GM21360 (cell line): ENCODE measurements at regions not wholly inside any gene's neighbourhood (a gene's known extent, or its start where the extent isn't known, plus 50 kb on each side); places are given as distances from the start of the nearest gene placed in this dataset.
A peak's percentile ranks its signal among the peaks of the same experiment; 100 is the strongest.

Source experiments
- ATAC-seq: cut with Tn5 transposase; IDR thresholded peaks from one replicate; pipeline ENCODE4 v1.9.1; 2021; ENCODE audit warnings: mild to moderate bottlenecking, moderate library complexity; ENCODE audit not compliant: unreplicated experiment

DNA sequence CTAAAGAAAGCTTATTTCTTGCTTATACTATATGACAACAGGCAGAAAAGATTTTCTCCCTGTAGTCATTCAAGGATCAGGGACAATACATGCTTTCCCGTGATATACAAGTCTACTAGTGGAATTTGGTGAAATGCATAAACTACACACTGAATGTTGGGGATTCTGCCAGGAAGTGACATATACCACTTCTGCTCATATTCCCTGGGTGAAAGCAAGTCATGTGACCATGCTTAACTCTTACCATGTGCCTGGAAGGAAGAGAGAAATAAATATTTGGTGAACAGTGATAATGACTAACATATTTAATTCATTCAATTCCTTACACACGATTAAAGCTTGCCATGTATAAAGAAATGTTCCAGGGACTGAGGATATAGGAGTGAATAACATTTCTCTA is 534.6 kb downstream of the PPARGC1A start:
- ATAC-seq, result no peak

DNA sequence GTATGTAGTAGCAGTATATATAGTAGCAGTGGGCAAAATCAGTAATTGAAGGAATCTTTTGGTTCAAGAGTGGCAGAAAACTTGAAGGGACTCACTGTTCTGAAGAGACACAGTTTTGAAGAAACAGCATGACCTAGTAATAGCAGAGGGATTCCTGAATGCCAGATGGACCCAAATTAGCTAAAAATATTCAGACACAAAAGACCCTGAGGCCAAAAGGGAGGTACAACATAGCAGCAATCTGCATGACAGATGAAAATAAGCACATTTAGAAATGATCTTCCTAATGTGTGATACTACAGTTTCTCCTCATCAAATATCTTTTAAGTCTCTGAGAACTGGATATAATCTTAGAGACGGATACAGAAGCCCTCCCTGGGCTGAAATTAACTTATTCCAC is 536.6 kb downstream of the PPARGC1A start:
- no peak for ATAC-seq

DNA sequence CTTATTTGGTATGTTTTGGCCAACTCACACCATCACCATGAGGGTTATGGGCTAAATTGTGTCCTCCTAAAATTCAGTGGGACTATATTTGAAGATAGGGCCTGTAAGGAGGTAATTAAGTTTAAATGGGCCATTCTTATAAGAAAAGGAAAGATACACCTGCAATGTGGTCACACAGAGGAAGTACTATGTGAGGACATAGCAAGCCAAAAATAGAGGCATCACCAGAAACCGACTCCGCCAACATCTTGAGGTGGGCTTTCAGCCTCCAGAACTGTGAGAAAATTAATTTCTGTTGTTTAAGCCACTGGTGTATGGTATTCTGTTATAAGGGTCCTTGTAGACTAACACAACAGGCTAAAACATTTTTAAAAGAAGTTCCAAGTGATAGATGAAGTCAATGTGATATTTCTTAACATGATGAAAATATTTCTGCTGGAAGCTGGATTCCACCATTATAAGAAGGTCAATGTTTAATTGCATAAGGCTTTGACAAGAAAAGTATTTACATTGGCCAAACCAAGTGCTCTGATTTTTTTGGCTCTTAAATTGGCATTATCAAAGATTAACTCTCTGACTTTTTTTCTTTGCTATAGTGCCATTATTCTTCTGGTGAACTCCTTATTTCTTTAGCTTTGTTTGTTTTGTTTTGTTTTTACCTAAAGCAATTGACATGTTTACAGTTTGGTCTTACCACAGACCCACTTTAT is 540.9 kb downstream of the PPARGC1A start:
- no peak for ATAC-seq

DNA sequence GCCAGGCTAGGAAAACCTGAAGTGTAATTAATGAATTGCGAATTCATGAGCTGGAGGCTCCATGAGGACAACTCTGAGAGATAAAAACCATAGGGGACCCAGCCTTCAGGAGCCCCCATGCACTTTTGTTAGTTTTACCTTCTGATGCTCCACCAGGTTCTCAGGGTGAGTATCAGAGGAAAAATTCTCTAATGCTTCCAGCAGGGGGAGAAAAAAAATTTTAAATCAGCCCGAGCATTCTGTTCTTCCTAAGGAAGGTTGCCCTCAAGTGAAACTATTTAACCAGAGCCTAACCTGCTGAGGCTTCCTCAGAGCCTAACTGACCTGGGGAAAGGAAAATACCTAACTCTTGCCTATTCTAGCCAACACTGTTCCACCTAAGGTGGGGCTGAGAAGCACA is 552.6 kb downstream of the PPARGC1A start:
- ATAC-seq, result no peak

DNA sequence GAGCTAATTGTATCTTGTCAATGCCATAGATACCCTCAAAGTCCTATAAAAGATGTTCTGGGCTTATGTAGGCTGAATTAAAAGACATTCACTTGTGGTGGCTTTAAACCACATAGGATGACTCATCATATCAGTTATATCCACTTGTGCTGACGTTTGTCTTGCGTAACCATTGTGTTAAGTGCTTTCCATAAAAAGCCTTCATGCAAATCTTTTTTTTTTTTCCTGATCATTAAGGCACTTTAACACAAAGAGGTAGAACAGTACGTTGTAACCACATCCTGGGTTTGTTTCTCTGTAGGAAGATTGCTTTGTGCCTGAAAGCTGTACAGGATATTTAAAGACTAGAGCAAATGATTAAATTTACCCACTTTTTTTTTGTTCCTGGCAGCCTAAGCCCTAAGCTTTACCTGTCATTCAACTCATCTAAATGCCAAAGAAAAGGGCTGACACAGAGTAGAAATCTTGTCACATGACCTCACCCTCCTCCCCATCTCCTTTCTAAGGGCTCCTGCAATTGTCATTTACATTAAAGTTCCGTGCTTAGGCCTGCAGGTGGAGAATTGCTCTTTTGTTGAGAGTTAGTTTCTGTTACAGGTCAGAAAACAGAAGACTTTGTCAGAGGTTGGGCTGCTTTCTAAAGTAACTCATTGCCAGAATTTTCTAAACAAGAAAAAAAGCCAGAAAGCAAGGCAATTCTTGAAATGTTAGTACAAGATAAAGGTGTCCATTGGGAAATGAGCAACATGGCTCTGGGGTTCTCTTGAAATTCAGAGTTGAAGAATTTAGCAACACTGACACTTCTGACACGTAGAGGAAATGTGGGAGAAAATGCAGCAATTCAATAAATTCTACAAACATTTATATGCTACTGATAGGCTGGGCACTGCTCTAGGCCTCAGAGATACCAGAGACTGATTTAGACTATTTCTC is 555.6 kb downstream of the PPARGC1A start:
- ATAC-seq, result peak; percentile 79

- ATAC-seq, result peak; percentile 22
Measured at GRCh38 chr4:23333556-23333945, 556.3 kb downstream of the PPARGC1A start.

GRCh38 chr4:23332313-23332712 is 557.5 kb downstream of the PPARGC1A start:
- ATAC-seq, result no peak

DNA sequence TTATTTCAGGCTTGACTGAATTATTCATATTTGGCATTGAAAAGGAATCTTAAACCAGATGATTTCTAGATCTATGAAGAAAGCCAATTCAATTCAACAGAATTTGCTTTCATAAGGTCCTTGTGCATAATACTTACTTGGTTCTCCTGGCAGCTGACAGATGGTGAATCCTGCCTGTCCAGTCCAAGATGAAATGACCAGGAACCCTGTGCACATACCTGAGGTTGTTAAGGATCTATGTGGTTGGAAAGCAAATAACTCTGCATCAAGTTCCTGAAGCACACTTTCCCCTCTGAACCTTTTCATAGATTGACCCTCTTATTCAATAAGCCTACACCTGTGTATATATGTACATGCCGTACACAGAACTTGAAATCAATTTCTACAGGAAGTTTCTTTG is 562.7 kb downstream of the PPARGC1A start:
- no peak for ATAC-seq

GRCh38 chr4:23324021-23324690 is 565.7 kb downstream of the PPARGC1A start:
- ATAC-seq, result no peak

DNA sequence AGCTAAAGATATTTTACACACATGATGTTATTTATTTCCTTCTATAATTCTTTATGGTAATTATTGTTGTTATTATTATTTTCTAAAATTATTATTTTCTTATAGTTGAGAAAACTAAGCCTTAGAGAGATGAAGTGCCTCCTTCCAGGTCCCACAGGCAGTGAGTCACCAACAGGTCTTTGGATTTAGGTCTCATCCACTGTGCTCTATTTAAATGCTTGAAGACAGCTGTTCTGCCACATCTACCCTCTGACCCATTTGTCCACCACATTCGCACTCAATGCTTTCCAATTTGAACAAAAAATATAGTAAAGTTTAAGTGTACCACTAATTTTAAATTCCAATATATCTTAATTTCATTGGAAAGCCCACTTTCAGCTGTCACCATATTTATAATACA is 566.4 kb downstream of the PPARGC1A start:
- no peak for ATAC-seq

DNA sequence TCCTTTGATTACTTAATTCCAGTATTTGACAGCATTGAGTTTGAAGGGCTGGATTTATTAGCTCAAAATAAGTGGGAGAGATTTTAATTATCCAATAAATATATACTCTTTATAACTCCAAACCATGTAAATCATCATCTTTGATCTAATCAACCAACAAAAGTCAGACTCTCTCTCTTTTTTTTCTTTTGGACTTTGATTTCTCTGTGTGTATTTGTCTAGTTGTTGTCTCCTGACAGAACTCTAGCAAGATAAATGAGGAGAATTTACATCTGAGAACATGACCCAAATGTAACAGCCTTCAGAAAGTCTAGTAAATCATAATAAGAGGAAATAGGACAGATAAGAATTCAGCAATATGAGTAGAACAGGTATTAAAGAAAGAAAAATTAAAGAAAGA is 567.1 kb downstream of the PPARGC1A start:
- no peak for ATAC-seq

- no peak for ATAC-seq
Measured at GRCh38 chr4:23320931-23321587, 568.8 kb downstream of the PPARGC1A start.

DNA sequence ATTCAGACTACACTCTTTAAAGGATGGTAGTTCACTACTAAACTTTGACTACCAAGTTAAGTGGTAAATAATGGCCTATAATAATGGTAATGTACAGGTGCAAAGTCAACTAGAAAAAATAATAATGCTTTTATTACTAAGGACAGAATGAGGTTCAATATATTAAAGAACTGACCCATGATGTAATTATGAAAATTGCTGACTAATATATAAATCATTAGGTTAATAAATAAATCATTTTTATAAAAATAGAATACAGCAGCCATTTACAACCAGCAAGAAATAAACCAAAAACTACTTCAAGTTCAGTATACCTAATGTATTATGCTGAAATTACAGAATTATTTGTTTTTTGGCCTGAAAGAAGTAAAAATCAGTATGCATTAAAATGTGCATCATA is 577.2 kb downstream of the PPARGC1A start:
- no peak for ATAC-seq

GRCh38 chr4:23311983-23312382 is 577.9 kb downstream of the PPARGC1A start:
- no peak for ATAC-seq

DNA sequence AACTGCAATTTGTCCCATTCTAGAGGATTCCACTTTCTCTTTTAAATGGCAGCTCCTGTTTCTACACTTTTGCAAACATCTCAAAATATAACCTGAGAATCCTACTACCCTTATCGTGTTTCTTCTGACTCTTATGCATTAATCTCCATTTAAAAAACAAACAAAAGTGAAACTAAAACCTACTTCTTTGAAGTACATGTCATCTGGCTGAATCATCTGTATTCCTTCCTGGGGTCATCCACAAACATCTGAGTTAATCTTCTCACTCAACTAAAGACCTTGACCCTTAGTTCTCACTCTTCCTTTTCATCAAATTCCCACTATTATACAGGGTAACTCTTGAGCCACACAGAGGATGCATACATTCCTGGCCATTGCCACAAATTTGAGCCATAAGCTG is 584.8 kb downstream of the PPARGC1A start:
- no peak for ATAC-seq

DNA sequence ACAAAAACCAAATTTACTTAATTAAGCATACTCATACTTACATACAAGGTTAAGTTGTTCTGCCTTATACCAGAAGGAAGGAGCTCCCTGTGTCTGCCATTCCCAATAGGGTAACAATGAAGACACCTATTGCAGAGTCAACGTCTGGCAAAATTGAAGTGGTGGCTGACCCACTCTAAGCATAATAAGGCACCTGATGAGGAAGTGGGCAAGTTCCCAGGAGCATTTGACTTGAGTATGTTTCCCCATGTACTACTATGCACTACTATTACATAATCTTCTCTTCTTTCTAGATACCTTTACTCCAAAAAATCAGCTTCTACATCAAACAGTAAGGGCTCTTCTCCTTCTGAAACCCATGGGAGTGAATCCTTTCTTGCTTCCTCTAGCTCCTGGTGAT is 591.5 kb downstream of the PPARGC1A start:
- no peak for ATAC-seq

- no peak for ATAC-seq
Measured at GRCh38 chr4:23297327-23297726, 592.5 kb downstream of the PPARGC1A start.

GRCh38 chr4:23291139-23291538 is 598.4 kb downstream of the GBA3 start:
- ATAC-seq, result no peak

GRCh38 chr4:23290656-23291055 is 597.9 kb downstream of the GBA3 start:
- ATAC-seq, result no peak

DNA sequence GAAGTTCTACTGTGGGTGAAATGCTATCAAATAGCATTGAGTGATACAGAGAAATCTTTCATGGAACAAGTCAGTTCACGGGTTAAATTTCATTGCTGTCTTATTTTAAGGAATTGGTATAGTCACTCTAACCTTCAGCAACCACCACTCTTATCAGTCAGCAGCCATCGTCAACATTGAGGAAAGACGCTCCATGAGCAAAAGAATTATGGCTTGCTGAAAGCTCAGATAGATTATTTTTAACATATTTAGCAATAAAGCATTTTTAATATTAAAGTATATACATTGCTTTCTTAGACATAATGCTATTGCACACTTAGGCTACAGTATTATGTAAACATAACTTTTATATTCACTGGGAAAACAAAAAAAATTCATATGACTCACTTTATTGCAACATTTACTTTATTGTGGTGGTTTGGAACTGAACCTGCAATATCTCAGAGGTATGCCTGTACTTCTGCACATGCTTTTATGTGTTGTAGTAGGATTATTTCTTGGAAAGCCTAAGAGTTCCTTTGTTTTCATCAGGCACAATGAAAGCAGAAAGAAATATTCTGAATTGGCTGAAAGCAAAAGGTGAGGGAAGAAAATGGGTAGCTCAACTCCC is 586.7 kb downstream of the GBA3 start:
- no peak for ATAC-seq

- ATAC-seq, result no peak
Measured at GRCh38 chr4:23278845-23279244, 586.1 kb downstream of the GBA3 start.
